ENCODE measurements at regions not wholly inside any gene's neighbourhood (a gene's known extent, or its start where the extent isn't known, plus 50 kb on each side); places are given as distances from the start of the nearest gene placed in this dataset.

DNA sequence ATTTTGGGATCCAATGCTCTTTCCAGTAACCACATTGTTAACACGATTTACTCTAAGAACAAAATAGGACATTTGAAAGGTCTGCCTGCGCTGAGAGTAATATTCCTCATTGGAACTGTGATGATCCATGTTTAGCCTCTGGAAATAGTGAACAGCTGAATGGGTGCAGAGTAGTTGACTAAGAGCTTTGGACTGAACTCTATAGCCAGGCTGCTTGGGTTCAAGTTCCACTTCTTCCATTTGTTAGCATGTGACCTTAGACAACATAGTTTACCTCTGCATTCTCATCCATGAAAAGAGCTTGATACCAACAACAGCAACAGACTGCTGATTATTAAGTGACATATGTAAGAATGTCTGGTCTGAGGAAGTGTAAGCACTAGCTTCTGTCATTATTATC, 128.3 kb upstream of the MMADHC start:
- H3K9me3 ChIP-seq = no peaks in the 10 kb centered on the region
- no peaks in the 10 kb centered on the region for H3K27me3 ChIP-seq (replicated peaks; ENCODE audit: insufficient read depth)

DNA sequence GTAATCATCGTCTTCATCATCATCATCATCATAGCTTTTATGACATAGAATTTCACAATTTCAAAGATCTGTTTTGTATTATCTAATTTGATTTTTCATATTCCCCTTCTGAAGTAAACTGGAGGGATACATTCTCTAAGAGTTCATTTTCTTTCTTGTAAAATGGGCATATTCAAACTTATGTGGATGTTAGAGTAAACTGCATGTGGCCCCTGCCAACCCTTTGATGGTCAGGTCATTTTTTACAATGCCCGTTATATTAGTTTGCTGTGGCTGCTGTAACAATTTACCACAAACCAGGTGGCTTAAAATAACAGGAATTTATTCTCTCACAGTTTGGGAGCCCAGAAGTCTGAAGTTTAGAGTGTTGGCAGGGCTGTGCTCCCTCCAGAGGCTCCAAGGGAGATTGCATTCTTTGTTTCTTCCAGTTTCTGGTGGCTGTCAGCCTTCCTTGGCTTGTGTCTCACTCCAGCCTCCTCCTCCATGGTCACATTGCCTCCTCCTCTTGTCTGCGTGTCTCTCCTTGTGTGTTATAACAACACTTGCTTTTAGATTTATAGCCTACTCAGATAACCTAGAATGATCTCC, 127.5 kb upstream of the MMADHC start:
- no peak overlapping the region for H3K4me3 ChIP-seq
- H3K36me3 ChIP-seq = no peaks in the 10 kb centered on the region
- no peaks in the 10 kb centered on the region for H3K9me3 ChIP-seq
- ATAC-seq (ENCODE audit: insufficient number of reproducible peaks, low FRiP score, low read depth) (no peak), DNase-seq (ENCODE audit: low spot score) (no peak)
- TF ChIP-seq CTCF (IDR thresholded peaks at IDR 0.05) = no peak
- H3K27ac ChIP-seq = no peak overlapping the region
- peaks cover 0 to 7% of the 10 kb centered on the region in 2 donors for H3K4me1 ChIP-seq (ENCODE audit: control insufficient read depth in 1 of 2, low read depth in 2 of 2)
- no peaks in the 10 kb centered on the region for H3K27me3 ChIP-seq (replicated peaks; ENCODE audit: insufficient read depth)

More for the DNA sequence above, 128.3 kb upstream of the MMADHC start:
- Histone ChIP-seq H3K4me1 (ENCODE audit: control insufficient read depth in 1 of 2, low read depth in 2 of 2) (peaks cover 0 to 7% of the 10 kb centered on the region in 2 donors), H3K27ac (no peak overlapping the region), H3K4me3 (no peak overlapping the region), H3K36me3 (no peaks in the 10 kb centered on the region)
- no peak for ATAC-seq (ENCODE audit: insufficient number of reproducible peaks, low FRiP score, low read depth)
- no peak for TF ChIP-seq CTCF (IDR thresholded peaks at IDR 0.05)
- DNase-seq (ENCODE audit: low spot score) = no peak

DNA sequence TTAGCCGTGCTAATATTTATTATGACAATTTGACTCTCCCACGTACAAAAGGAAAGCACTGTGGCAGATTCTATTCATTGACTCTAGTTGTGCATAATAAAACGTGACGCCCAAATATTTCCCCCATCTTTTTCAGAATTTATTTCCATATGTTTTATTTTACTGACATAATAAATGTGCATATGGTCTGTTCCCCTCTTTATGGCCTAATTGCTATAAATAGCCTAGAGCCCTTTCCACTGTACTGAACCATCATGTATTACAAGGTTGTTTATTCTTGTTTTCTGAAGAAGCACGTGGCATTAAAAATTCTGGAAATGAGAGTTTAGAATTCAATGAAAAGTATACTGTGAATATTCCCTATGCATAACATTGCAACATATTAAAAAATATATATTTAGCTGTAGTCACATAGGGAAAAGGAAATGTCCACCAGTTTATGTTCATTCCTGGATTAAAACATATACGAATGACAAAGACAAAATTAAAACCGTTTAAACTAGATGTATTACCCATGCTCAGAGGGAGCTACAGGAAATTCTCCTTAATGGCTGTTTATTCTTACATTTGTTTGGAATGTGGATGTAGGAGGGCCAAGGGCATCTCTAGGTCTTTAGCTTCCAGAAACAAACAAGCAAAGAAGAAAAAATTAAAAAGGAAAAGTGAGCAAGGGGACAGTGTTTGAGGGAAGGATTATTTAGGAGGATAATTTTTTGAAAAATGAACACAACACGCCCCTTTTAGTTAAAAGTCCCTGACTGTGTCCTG, 122.1 kb upstream of the MMADHC start:
- H3K27me3 ChIP-seq (replicated peaks; ENCODE audit: insufficient read depth) = no peaks in the 10 kb centered on the region
- H3K27ac ChIP-seq = no peak overlapping the region
- H3K4me1 ChIP-seq (ENCODE audit: control insufficient read depth in 1 of 2, low read depth in 2 of 2) = no peaks in the 10 kb centered on the region
- H3K4me3 ChIP-seq = no peak overlapping the region
- no peak for DNase-seq (ENCODE audit: low spot score)
- H3K9me3 ChIP-seq = no peaks in the 10 kb centered on the region
- no peaks in the 10 kb centered on the region for H3K36me3 ChIP-seq
- no peak for ATAC-seq (ENCODE audit: insufficient number of reproducible peaks, low FRiP score, low read depth)
- no peak for TF ChIP-seq CTCF (IDR thresholded peaks at IDR 0.05)

- H3K27ac ChIP-seq = no peak overlapping the region
- H3K4me1 ChIP-seq (ENCODE audit: control insufficient read depth in 1 of 2, low read depth in 2 of 2) = no peaks in the 10 kb centered on the region
- H3K9me3 ChIP-seq = no peaks in the 10 kb centered on the region
- TF ChIP-seq CTCF (IDR thresholded peaks at IDR 0.05) = no peak
- ATAC-seq (ENCODE audit: insufficient number of reproducible peaks, low FRiP score, low read depth) (no peak), DNase-seq (ENCODE audit: low spot score) (no peak)
- H3K4me3 ChIP-seq = no peak overlapping the region
- H3K36me3 ChIP-seq = no peaks in the 10 kb centered on the region
- H3K27me3 ChIP-seq (replicated peaks; ENCODE audit: insufficient read depth) = no peaks in the 10 kb centered on the region
These were observed 115.7 kb upstream of the MMADHC start for GRCh38 chr2:149703281-149703680.

DNA sequence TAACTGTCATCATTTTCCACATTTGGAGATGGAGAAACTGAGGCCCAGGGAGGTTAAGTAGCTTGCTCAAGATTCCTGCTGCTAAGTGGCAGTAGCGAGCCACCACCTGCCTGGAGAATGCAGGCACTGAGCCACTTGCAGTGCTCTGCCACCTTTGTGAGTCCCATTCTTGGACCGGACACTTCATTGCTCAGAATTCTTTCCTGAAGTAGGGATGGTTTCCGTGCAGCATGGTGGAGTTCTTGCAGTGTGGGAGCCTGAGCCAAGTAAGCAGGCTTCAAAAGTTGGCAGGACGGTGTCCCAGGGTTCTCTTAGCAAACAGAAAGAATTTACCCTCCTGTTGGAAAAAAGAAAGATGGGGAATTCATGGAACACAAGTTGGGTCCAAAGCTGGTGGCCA, 115.0 kb upstream of the MMADHC start:
- H3K4me3 ChIP-seq = no peak overlapping the region
- no peaks in the 10 kb centered on the region for H3K27me3 ChIP-seq (replicated peaks; ENCODE audit: insufficient read depth)
- H3K4me1 ChIP-seq (ENCODE audit: control insufficient read depth in 1 of 2, low read depth in 2 of 2) = no peaks in the 10 kb centered on the region
- H3K36me3 ChIP-seq = no peaks in the 10 kb centered on the region
- no peak for DNase-seq (ENCODE audit: low spot score)
- no peaks in the 10 kb centered on the region for H3K9me3 ChIP-seq
- no peak overlapping the region for H3K27ac ChIP-seq
- TF ChIP-seq CTCF (IDR thresholded peaks at IDR 0.05) = no peak
- ATAC-seq (ENCODE audit: insufficient number of reproducible peaks, low FRiP score, low read depth) = no peak

Data from thoracic aorta (tissue), 2 donors.